PC-3 (cell line): ENCODE measurements at regions not wholly inside any gene's neighbourhood (a gene's known extent, or its start where the extent isn't known, plus 50 kb on each side); places are given as distances from the start of the nearest gene placed in this dataset.

ENCODE experiments used
- ATAC-seq: fragments of 200-7000 bp; cut with Tn5 transposase; 2 replicates; pipeline ENCODE4 v1.9.1; 2020; ENCODE audit warnings: mild to moderate bottlenecking, moderate library complexity
- BruUV-seq: library from RNA; stranded (reverse); fragments of 400-500 nt; replicated peaks from 2 replicates; lab custom pipeline; 2021; lab: Mats Ljungman, UMichigan
- CTCF ChIA-PET: fragments of 300-600 bp; sonication (Branson Sonifier 250); formaldehyde crosslinking; loops from one replicate; lab custom pipeline; 2022; ENCODE audit warnings: antibody characterized with exemption; lab: Charles Lee
- POLR2A ChIA-PET: fragments of 300-600 bp; sonication (Branson Sonifier 250); formaldehyde crosslinking; loops from one replicate; lab custom pipeline; 2022; ENCODE audit warnings: antibody characterized with exemption; ENCODE audit not compliant: unreplicated experiment; lab: Charles Lee
- DNase-seq: peaks from one replicate; pipeline ENCODE4 v3.0.0-alpha.2; 2015
- H2AFZ ChIP-seq: fragments of 300-600 bp; sonication (generic); 2 replicates; pipeline ENCODE4 v1.6.0; 2016; ENCODE audit warnings: antibody characterized with exemption, low read length
- H3F3A ChIP-seq: fragments of 300-600 bp; sonication (generic); one replicate; pipeline ENCODE4 v1.6.0; 2017; ENCODE audit warnings: antibody characterized with exemption, low read length, control low read depth, mild to moderate bottlenecking; ENCODE audit not compliant: unreplicated experiment
- H3K27ac ChIP-seq: fragments of 300-600 bp; sonication (generic); 2 replicates; pipeline ENCODE4 v1.5.1; 2016; ENCODE audit warnings: mild to moderate bottlenecking, low read length
- H3K27me3 ChIP-seq: fragments of 300-600 bp; sonication (generic); 2 replicates; pipeline ENCODE4 v1.6.1; 2016; ENCODE audit warnings: low read length, mixed read lengths
- H3K36me3 ChIP-seq: fragments of 300-600 bp; sonication (generic); 2 replicates; pipeline ENCODE4 v1.6.1; 2016; ENCODE audit warnings: low read depth, mixed run types, low read length, mixed read lengths
- H3K4me1 ChIP-seq: fragments of 300-600 bp; sonication (generic); 2 replicates; pipeline ENCODE4 v1.5.1; 2016; ENCODE audit warnings: low read length; ENCODE audit not compliant: insufficient read depth
- H3K4me2 ChIP-seq: fragments of 300-600 bp; sonication (generic); 2 replicates; pipeline ENCODE4 v1.6.0; 2016; ENCODE audit warnings: low read length
- H3K4me3 ChIP-seq: fragments of 300-600 bp; sonication (generic); 2 replicates; pipeline ENCODE4 v1.5.1; 2016; ENCODE audit warnings: mild to moderate bottlenecking, low read length, mixed read lengths
- H3K79me2 ChIP-seq: fragments of 300-600 bp; sonication (generic); 2 replicates; pipeline ENCODE4 v1.6.1; 2017; ENCODE audit warnings: low read length, mixed read lengths
- H3K9ac ChIP-seq: fragments of 300-600 bp; sonication (generic); 2 replicates; pipeline ENCODE4 v1.6.0; 2016; ENCODE audit warnings: mild to moderate bottlenecking, low read length
- H3K9me2 ChIP-seq: fragments of 300-600 bp; sonication (generic); replicated peaks from 2 replicates; pipeline ENCODE4 v1.6.1; 2016; ENCODE audit warnings: mixed run types, low read length, mixed read lengths
- H3K9me3 ChIP-seq: fragments of 300-600 bp; sonication (generic); 2 replicates; pipeline ENCODE4 v1.6.1; 2016; ENCODE audit warnings: low read length, mixed read lengths
- H4K20me1 ChIP-seq: fragments of 300-600 bp; sonication (generic); 2 replicates; pipeline ENCODE4 v1.6.1; 2016; ENCODE audit warnings: low read length, mixed read lengths
- CTCF ChIP-seq: fragments of 300-600 bp; sonication (generic); conservative IDR thresholded peaks from 2 replicates; pipeline ENCODE4 v1.5.1; 2017; ENCODE audit warnings: antibody characterized with exemption, low read depth, mild to moderate bottlenecking, low read length
- EZH2 ChIP-seq: fragments of 300-600 bp; sonication (generic); IDR thresholded peaks from one replicate; pipeline ENCODE4 v1.6.1; 2017; ENCODE audit warnings: antibody characterized with exemption, mild to moderate bottlenecking, low read length; ENCODE audit not compliant: unreplicated experiment
- EZH2phosphoT487 ChIP-seq: fragments of 300-600 bp; sonication (generic); IDR thresholded peaks from 2 replicates; pipeline ENCODE4 v1.6.1; 2018; ENCODE audit warnings: mild to moderate bottlenecking, antibody characterized with exemption, low read length, borderline replicate concordance
- intact Hi-C: fragments of 100-400 bp; cut with micrococcal nuclease; formaldehyde crosslinking; loops from 2 replicates; pipeline ENCODE4 v1.9.0; 2023

GRCh38 chr3:30180310-30181177, 425.9 kb upstream of the TGFBR2 start:
- Histone ChIP-seq H3K4me3 (no peak overlapping the region), H3K4me1 (no peaks in the 10 kb centered on the region), H3K27me3 (no peaks in the 10 kb centered on the region), H3K36me3 (no peaks in the 10 kb centered on the region), H3K4me2 (no peak overlapping the region), H3K79me2 (no peaks in the 10 kb centered on the region), H3K9me2 (no peaks in the 10 kb centered on the region), H3K27ac (no peak overlapping the region), H3K9ac (no peak overlapping the region), H3F3A (no peaks in the 10 kb centered on the region), H2AFZ (no peak overlapping the region), H3K9me3 (no peaks in the 10 kb centered on the region), H4K20me1 (no peaks in the 10 kb centered on the region)
- intact Hi-C loops = no loop called here
- TF ChIP-seq EZH2phosphoT487 (no peak), EZH2 (no peak), CTCF (no peak)
- ATAC-seq (no peak), DNase-seq (no peak)
- no TSS peak for BruUV-seq
- CTCF ChIA-PET = interaction anchor here (0.6 kb wide), 1 partner anchor 310 kb away, joined by 3 read pairs; no protein-coding TSS in a partner anchor
- POLR2A ChIA-PET = no interaction called here

GRCh38 chr3:30181178-30181465, 425.3 kb upstream of the TGFBR2 start:
- no peaks in the 10 kb centered on the region for H3K4me1 ChIP-seq
- H2AFZ ChIP-seq = no peak overlapping the region
- H3K9ac ChIP-seq = no peak overlapping the region
- H3K9me3 ChIP-seq = no peaks in the 10 kb centered on the region
- H3K4me2 ChIP-seq = no peak overlapping the region
- intact Hi-C loops = no loop called here
- no TSS peak for BruUV-seq
- H4K20me1 ChIP-seq = no peaks in the 10 kb centered on the region
- no peak for DNase-seq
- no peaks in the 10 kb centered on the region for H3K36me3 ChIP-seq
- no peak overlapping the region for H3K27ac ChIP-seq
- no peaks in the 10 kb centered on the region for H3K79me2 ChIP-seq
- ChIA-PET CTCF (no interaction called here), POLR2A (no interaction called here)
- no peak for TF ChIP-seq EZH2
- no peak for TF ChIP-seq EZH2phosphoT487
- no peak for TF ChIP-seq CTCF
- no peak for ATAC-seq
- H3K9me2 ChIP-seq = no peaks in the 10 kb centered on the region
- H3K4me3 ChIP-seq = no peak overlapping the region
- no peaks in the 10 kb centered on the region for H3F3A ChIP-seq
- H3K27me3 ChIP-seq = no peaks in the 10 kb centered on the region

GRCh38 chr3:30181581-30181980, 424.8 kb upstream of the TGFBR2 start:
- Histone ChIP-seq H3K27me3 (no peaks in the 10 kb centered on the region), H3K4me1 (no peaks in the 10 kb centered on the region), H3K9me3 (no peaks in the 10 kb centered on the region), H3K4me2 (no peak overlapping the region), H3K79me2 (no peaks in the 10 kb centered on the region), H3K27ac (no peak overlapping the region), H3K9me2 (no peaks in the 10 kb centered on the region), H3K9ac (no peak overlapping the region), H2AFZ (no peak overlapping the region), H4K20me1 (no peaks in the 10 kb centered on the region), H3K36me3 (no peaks in the 10 kb centered on the region), H3F3A (no peaks in the 10 kb centered on the region), H3K4me3 (no peak overlapping the region)
- no TSS peak for BruUV-seq
- intact Hi-C loops = no loop called here
- ChIA-PET CTCF (no interaction called here), POLR2A (no interaction called here)
- ATAC-seq (no peak), DNase-seq (no peak)
- TF ChIP-seq CTCF = no peak
- TF ChIP-seq EZH2phosphoT487 = no peak
- no peak for TF ChIP-seq EZH2
